Ishikawa (cell line): ENCODE measurements at regions not wholly inside any gene's neighbourhood (a gene's known extent, or its start where the extent isn't known, plus 50 kb on each side); places are given as distances from the start of the nearest gene placed in this dataset.

Experiments used
- CEBPB ChIP-seq: IDR thresholded peaks from 2 replicates; pipeline ENCODE4 v1.6.1; 2012
- CREB1 ChIP-seq: IDR thresholded peaks from 2 replicates; pipeline ENCODE4 v1.6.1; 2012; ENCODE audit warnings: low read depth
- EGR1 ChIP-seq: IDR thresholded peaks from 2 replicates; pipeline ENCODE4 v1.6.1; 2012
- EP300 ChIP-seq: IDR thresholded peaks from 2 replicates; pipeline ENCODE4 v1.6.1; 2012; ENCODE audit warnings: borderline replicate concordance
- FOXM1 ChIP-seq: IDR thresholded peaks from 2 replicates; pipeline ENCODE4 v1.6.1; 2012; ENCODE audit warnings: low read depth, borderline replicate concordance
- NFIC ChIP-seq: IDR thresholded peaks from 2 replicates; pipeline ENCODE4 v1.6.1; 2012
- RAD21 ChIP-seq: IDR thresholded peaks from 2 replicates; pipeline ENCODE4 v1.6.1; 2012; ENCODE audit warnings: low read depth
- TAF1 ChIP-seq: IDR thresholded peaks from 2 replicates; pipeline ENCODE4 v1.6.1; 2012; ENCODE audit warnings: low read depth, mild to moderate bottlenecking
- TCF12 ChIP-seq: IDR thresholded peaks from 2 replicates; pipeline ENCODE4 v1.6.1; 2012; ENCODE audit warnings: low read depth
- TEAD4 ChIP-seq: IDR thresholded peaks from 2 replicates; pipeline ENCODE4 v1.6.1; 2012
- YY1 ChIP-seq: IDR thresholded peaks from 2 replicates; pipeline ENCODE4 v1.6.1; 2012; ENCODE audit warnings: low read depth
- ZBTB7A ChIP-seq: IDR thresholded peaks from 2 replicates; pipeline ENCODE4 v1.6.1; 2012; ENCODE audit warnings: low read depth
- TF ChIP-seq, protein P1 (sequence below): IDR thresholded peaks from 2 replicates; pipeline ENCODE4 v1.6.1; 2012; ENCODE audit warnings: low read depth, mild to moderate bottlenecking
- TF ChIP-seq, protein P2 (sequence below): IDR thresholded peaks from 2 replicates; pipeline ENCODE4 v1.6.1; 2012
- TF ChIP-seq, protein P3 (sequence below): IDR thresholded peaks from 2 replicates; pipeline ENCODE4 v1.6.1; 2012

DNA sequence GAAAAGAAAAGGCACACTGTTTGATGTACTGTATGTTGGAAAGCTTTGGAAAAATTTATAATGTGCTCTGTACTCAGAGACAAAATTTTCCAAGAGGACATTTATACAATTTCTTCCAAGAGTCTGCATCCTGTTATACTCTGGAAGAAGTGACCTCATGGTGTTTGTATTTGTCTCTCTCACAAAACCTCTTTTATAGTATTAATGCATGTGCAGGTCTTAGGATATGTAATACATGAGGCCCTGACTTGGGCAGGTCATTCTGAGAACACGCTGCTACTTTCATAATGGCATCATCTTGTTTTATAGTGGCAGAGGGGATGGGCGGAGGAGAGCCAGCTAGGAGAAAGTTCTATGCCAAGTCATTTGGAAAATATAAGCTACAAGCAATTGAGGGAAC lies 72.0 kb upstream of the P3H2 start:
- TF ChIP-seq NFIC (no peak), TCF12 (no peak), CEBPB (no peak), TAF1 (no peak), EP300 (no peak), YY1 (no peak), ZBTB7A (no peak), CREB1 (no peak), FOXM1 (no peak), EGR1 (no peak), TEAD4 (no peak)
- TF ChIP-seq, protein P1, sequence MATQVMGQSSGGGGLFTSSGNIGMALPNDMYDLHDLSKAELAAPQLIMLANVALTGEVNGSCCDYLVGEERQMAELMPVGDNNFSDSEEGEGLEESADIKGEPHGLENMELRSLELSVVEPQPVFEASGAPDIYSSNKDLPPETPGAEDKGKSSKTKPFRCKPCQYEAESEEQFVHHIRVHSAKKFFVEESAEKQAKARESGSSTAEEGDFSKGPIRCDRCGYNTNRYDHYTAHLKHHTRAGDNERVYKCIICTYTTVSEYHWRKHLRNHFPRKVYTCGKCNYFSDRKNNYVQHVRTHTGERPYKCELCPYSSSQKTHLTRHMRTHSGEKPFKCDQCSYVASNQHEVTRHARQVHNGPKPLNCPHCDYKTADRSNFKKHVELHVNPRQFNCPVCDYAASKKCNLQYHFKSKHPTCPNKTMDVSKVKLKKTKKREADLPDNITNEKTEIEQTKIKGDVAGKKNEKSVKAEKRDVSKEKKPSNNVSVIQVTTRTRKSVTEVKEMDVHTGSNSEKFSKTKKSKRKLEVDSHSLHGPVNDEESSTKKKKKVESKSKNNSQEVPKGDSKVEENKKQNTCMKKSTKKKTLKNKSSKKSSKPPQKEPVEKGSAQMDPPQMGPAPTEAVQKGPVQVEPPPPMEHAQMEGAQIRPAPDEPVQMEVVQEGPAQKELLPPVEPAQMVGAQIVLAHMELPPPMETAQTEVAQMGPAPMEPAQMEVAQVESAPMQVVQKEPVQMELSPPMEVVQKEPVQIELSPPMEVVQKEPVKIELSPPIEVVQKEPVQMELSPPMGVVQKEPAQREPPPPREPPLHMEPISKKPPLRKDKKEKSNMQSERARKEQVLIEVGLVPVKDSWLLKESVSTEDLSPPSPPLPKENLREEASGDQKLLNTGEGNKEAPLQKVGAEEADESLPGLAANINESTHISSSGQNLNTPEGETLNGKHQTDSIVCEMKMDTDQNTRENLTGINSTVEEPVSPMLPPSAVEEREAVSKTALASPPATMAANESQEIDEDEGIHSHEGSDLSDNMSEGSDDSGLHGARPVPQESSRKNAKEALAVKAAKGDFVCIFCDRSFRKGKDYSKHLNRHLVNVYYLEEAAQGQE = no peak
- TF ChIP-seq, protein P2, sequence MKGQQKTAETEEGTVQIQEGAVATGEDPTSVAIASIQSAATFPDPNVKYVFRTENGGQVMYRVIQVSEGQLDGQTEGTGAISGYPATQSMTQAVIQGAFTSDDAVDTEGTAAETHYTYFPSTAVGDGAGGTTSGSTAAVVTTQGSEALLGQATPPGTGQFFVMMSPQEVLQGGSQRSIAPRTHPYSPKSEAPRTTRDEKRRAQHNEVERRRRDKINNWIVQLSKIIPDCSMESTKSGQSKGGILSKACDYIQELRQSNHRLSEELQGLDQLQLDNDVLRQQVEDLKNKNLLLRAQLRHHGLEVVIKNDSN = no peak
- TF ChIP-seq, protein P3, sequence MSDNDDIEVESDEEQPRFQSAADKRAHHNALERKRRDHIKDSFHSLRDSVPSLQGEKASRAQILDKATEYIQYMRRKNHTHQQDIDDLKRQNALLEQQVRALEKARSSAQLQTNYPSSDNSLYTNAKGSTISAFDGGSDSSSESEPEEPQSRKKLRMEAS = no peak

DNA sequence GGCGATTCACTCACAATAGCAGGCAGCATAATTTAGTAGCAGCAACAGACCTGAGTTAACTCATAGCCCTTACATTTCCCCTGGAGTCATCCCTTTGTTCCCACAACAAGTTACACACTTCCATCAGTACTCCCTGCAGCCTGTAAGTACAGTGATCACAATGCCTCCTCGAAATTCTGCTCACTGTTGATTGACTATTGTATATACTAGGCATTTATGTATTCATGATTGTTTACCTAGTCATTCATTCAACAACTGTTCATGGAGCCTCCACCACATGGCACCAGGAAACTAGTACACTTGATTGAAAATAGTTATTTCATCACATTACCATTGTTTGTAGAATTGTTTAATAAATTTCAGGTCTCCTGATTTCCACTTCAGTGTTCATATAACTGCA lies 71.4 kb upstream of the P3H2 start:
- TF ChIP-seq, protein P3 = no peak
- TF ChIP-seq, protein P2 = no peak
- TF ChIP-seq TAF1 (no peak), EGR1 (no peak), CREB1 (no peak)
- TF ChIP-seq, protein P1 = no peak

GRCh38 chr3:190188197-190188596 lies 67.5 kb upstream of the P3H2 start:
- TF ChIP-seq, protein P1 = no peak
- TF ChIP-seq, protein P3 = no peak
- no peak for TF ChIP-seq NFIC
- no peak for TF ChIP-seq TCF12
- TF ChIP-seq YY1 = no peak
- TF ChIP-seq CREB1 = no peak
- TF ChIP-seq RAD21 = no peak
- no peak for TF ChIP-seq EGR1
- TF ChIP-seq FOXM1 = no peak
- TF ChIP-seq, protein P2 = no peak
- TF ChIP-seq CEBPB = no peak
- no peak for TF ChIP-seq TEAD4
- TF ChIP-seq EP300 = no peak
- no peak for TF ChIP-seq TAF1
- TF ChIP-seq ZBTB7A = no peak

DNA sequence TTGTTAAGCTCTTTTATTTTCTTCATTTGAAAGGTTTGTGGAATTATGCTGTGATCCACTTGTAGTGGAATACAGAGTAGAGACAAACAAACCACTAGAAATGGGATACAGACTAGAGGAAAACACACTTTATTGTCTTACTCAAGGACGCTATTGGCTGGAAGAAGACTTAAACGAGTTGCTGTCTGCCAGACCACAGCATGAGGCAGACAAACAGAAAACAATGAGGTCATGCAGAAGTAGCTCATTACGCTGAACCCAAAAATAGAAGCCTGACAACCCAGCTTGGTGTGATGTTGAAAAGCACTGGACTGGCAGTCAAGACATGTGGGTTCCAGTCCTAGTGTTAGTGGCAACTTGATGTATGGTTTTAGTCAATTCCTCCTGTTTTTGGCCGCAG lies 62.4 kb upstream of the P3H2 start:
- no peak for TF ChIP-seq YY1
- TF ChIP-seq EP300 = no peak

- TF ChIP-seq, protein P1 = no peak
These were observed 61.8 kb upstream of the P3H2 start for GRCh38 chr3:190182418-190183043.
